ENCODE measurements at regions not wholly inside any gene's neighbourhood (a gene's known extent, or its start where the extent isn't known, plus 50 kb on each side); places are given as distances from the start of the nearest gene placed in this dataset.

- in situ Hi-C loops (cut with HindIII; ENCODE audit: low sequenced_read_pairs) = no loop called here
- DNase-seq (ENCODE audit: low read depth, low spot score) = no peak
- no peak for TF ChIP-seq CTCF (IDR thresholded peaks at IDR 0.05; ENCODE audit: low read depth, low read length)
- no peak overlapping the region for H3K4me3 ChIP-seq (ENCODE audit: low read depth, low read length)
Measured at GRCh38 chr3:59596741-59597140, 546.9 kb upstream of the CFAP20DC start.

- TF ChIP-seq CTCF (IDR thresholded peaks at IDR 0.05; ENCODE audit: low read depth, low read length) = no peak
- H3K4me3 ChIP-seq (ENCODE audit: low read depth, low read length) = no peak overlapping the region
- in situ Hi-C loops (cut with HindIII; ENCODE audit: low sequenced_read_pairs) = no loop called here
- DNase-seq (ENCODE audit: low read depth, low spot score) = no peak
Measured at GRCh38 chr3:59595830-59596229, 546.0 kb upstream of the CFAP20DC start.

GRCh38 chr3:59593380-59593779, 543.6 kb upstream of the CFAP20DC start:
- no peak for TF ChIP-seq CTCF (IDR thresholded peaks at IDR 0.05; ENCODE audit: low read depth, low read length)
- no peak overlapping the region for H3K4me3 ChIP-seq (ENCODE audit: low read depth, low read length)
- in situ Hi-C loops (cut with HindIII; ENCODE audit: low sequenced_read_pairs) = no loop called here
- no peak for DNase-seq (ENCODE audit: low read depth, low spot score)

GRCh38 chr3:59580996-59581395, 531.2 kb upstream of the CFAP20DC start:
- H3K4me3 ChIP-seq (ENCODE audit: low read depth, low read length) = no peak overlapping the region
- in situ Hi-C loops (cut with HindIII; ENCODE audit: low sequenced_read_pairs) = no loop called here
- DNase-seq (ENCODE audit: low read depth, low spot score) = no peak
- TF ChIP-seq CTCF (IDR thresholded peaks at IDR 0.05; ENCODE audit: low read depth, low read length) = no peak

DNA sequence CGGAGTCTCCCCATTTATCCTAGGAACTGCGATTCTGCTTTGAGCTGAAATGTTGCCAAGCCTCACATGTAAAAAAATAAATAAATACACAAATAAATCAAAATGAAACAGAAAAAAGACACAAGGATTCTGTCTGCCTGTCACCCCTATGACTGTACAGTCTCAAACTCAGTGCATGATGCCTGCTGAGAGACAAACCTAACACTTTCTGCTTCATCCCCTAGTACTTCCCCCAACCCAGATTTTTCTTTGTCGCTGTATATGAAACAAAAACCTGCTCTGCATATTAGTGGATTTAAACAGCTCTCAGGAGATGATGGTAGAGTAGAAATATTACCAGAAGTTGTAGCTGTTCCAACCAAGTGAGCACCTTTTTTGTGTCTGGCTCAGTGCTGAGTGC, 530.7 kb upstream of the CFAP20DC start:
- no peak for DNase-seq (ENCODE audit: low read depth, low spot score)
- no peak for TF ChIP-seq CTCF (IDR thresholded peaks at IDR 0.05; ENCODE audit: low read depth, low read length)

DNA sequence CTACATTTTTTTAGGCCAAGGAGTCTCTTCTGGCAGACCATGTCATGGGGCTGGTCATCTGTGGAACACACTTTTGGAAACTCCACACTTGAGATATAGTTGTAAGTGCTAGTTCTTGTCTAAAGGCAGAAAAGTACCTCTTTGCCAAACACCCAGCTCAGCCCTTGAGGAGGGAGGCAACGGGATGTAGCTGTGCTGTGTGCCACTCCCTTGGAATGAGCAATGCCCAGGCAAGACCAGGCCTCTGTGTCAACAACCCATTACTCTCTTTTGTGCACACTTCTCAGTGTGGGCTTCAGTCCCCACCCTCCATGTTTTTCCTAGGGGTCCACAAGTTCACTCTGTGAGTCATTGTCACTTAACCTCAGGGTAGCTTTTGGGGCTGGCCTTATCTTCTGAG, 528.3 kb upstream of the CFAP20DC start:
- no peak for TF ChIP-seq CTCF (IDR thresholded peaks at IDR 0.05; ENCODE audit: low read depth, low read length)
- in situ Hi-C loops (cut with HindIII; ENCODE audit: low sequenced_read_pairs) = no loop called here
- DNase-seq (ENCODE audit: low read depth, low spot score) = no peak
- no peak overlapping the region for H3K4me3 ChIP-seq (ENCODE audit: low read depth, low read length)

More for the DNA sequence above, 530.7 kb upstream of the CFAP20DC start:
- no peak overlapping the region for H3K4me3 ChIP-seq (ENCODE audit: low read depth, low read length)
- in situ Hi-C loops (cut with HindIII; ENCODE audit: low sequenced_read_pairs) = no loop called here

DNA sequence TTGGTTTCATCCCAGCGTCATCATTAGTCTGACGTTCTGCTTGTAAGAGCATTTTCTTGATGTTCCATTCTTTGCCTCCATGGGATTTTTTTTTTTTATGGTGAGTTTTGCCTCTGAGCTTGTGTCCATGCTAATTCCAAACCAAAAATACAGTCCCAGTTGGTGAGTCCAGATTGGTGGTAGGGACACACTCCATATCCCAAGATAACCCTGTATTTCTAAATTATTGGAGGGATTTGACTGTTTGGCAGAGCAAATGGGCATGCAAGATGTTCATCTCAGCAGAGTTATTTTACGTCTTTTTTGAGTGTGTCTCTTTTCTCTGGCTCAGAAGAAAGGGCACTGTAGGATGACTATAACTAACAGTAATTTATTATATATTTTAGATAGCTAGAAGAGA, 526.8 kb upstream of the CFAP20DC start:
- no peak overlapping the region for H3K4me3 ChIP-seq (ENCODE audit: low read depth, low read length)
- DNase-seq (ENCODE audit: low read depth, low spot score) = no peak
- no peak for TF ChIP-seq CTCF (IDR thresholded peaks at IDR 0.05; ENCODE audit: low read depth, low read length)
- in situ Hi-C loops (cut with HindIII; ENCODE audit: low sequenced_read_pairs) = no loop called here
